Neural progenitor cell (in vitro differentiated cells): ENCODE measurements at regions not wholly inside any gene's neighbourhood (a gene's known extent, or its start where the extent isn't known, plus 50 kb on each side); places are given as distances from the start of the nearest gene placed in this dataset.
A peak's percentile ranks its signal among the peaks of the same experiment; 100 is the strongest.

ENCODE experiments used
- DNase-seq: peaks from one replicate; pipeline ENCODE4 v3.0.0-alpha.2; 2016; ENCODE audit warnings: low spot score
- H2AFZ ChIP-seq: fragments of 200-600 bp; sonication (generic); replicated peaks from 2 replicates; pipeline ENCODE4 v1.6.1; 2016; ENCODE audit warnings: antibody characterized with exemption
- H3F3A ChIP-seq: fragments of 200-600 bp; sonication (generic); 2 replicates; pipeline ENCODE4 v1.6.1; 2016; ENCODE audit warnings: antibody characterized with exemption, low read depth
- H3K27ac ChIP-seq: fragments of 200-600 bp; sonication (generic); 2 replicates; pipeline ENCODE4 v1.5.1; 2016; ENCODE audit warnings: mild to moderate bottlenecking
- H3K27me3 ChIP-seq: fragments of 200-600 bp; sonication (generic); 2 replicates; pipeline ENCODE4 v1.6.1; 2016; ENCODE audit warnings: mild to moderate bottlenecking, moderate library complexity
- H3K36me3 ChIP-seq: fragments of 200-600 bp; sonication (generic); 2 replicates; pipeline ENCODE4 v1.5.1; 2016
- H3K4me1 ChIP-seq: fragments of 200-600 bp; sonication (generic); 2 replicates; pipeline ENCODE4 v1.6.1; 2016; ENCODE audit warnings: mixed run types
- H3K4me2 ChIP-seq: fragments of 200-600 bp; sonication (generic); 2 replicates; pipeline ENCODE4 v1.6.1; 2016
- H3K4me3 ChIP-seq: fragments of 200-600 bp; sonication (generic); 2 replicates; pipeline ENCODE4 v1.5.1; 2016
- H3K79me2 ChIP-seq: fragments of 200-600 bp; sonication (generic); 2 replicates; pipeline ENCODE4 v1.6.1; 2016; ENCODE audit warnings: low read depth
- H3K9ac ChIP-seq: fragments of 200-600 bp; sonication (generic); 2 replicates; pipeline ENCODE4 v1.6.1; 2016
- H3K9me3 ChIP-seq: fragments of 200-600 bp; sonication (generic); 2 replicates; pipeline ENCODE4 v1.5.1; 2016; ENCODE audit warnings: low read depth
- H4K20me1 ChIP-seq: fragments of 200-600 bp; sonication (generic); 2 replicates; pipeline ENCODE4 v1.6.1; 2016; ENCODE audit warnings: low read depth
- H3K27ac Mint-ChIP-seq: 3 replicates; pipeline ENCODE4 v1.8.0; 2021; ENCODE audit warnings: mixed read lengths
- H3K27me3 Mint-ChIP-seq: 2 replicates; pipeline ENCODE4 v1.8.0; 2022; ENCODE audit warnings: low read depth, mild to moderate bottlenecking, inconsistent platforms, moderate library complexity, mixed read lengths; ENCODE audit not compliant: insufficient read depth
- H3K36me3 Mint-ChIP-seq: 3 replicates; pipeline ENCODE4 v1.8.0; 2021; ENCODE audit warnings: mixed read lengths
- H3K4me1 Mint-ChIP-seq: 3 replicates; pipeline ENCODE4 v1.8.0; 2021; ENCODE audit warnings: mixed read lengths
- H3K4me3 Mint-ChIP-seq: 3 replicates; pipeline ENCODE4 v1.8.0; 2021; ENCODE audit warnings: mild to moderate bottlenecking, moderate library complexity, mixed read lengths
- H3K9me3 Mint-ChIP-seq: 3 replicates; pipeline ENCODE4 v1.8.0; 2020; ENCODE audit warnings: mixed read lengths
- CTCF ChIP-seq: fragments of 200-600 bp; sonication (generic); IDR thresholded peaks from 2 replicates; pipeline ENCODE4 v1.5.1; 2017; ENCODE audit warnings: antibody characterized with exemption, mild to moderate bottlenecking
- EZH2 ChIP-seq: fragments of 200-600 bp; sonication (generic); IDR thresholded peaks from 2 replicates; pipeline ENCODE4 v1.6.1; 2017; ENCODE audit warnings: antibody characterized with exemption, mild to moderate bottlenecking, moderate library complexity
- EZH2phosphoT487 ChIP-seq: fragments of 200-600 bp; sonication (generic); IDR thresholded peaks from 2 replicates; pipeline ENCODE4 v1.6.1; 2017; ENCODE audit warnings: antibody characterized with exemption

GRCh38 chr1:208430220-208430619, 186.0 kb upstream of the PLXNA2 start:
- Histone ChIP-seq H3K9me3 (no peaks in the 10 kb centered on the region), H3F3A (peaks cover 20% of the 10 kb centered on the region), H3K4me2 (no peak overlapping the region), H3K9ac (no peak overlapping the region), H3K27ac (no peak overlapping the region), H3K27me3 (no peaks in the 10 kb centered on the region), H3K4me3 (no peak overlapping the region), H3K4me1 (peaks cover 40% of the 10 kb centered on the region), H2AFZ (no peak overlapping the region), H3K79me2 (no peaks in the 10 kb centered on the region), H3K36me3 (no peaks in the 10 kb centered on the region), H4K20me1 (no peaks in the 10 kb centered on the region)
- Mint-ChIP-seq H3K27ac (peak overlapping the region; percentile 67), H3K4me3 (no peak overlapping the region), H3K4me1 (peaks cover 33% of the 10 kb centered on the region), H3K36me3 (no peaks in the 10 kb centered on the region), H3K9me3 (no peaks in the 10 kb centered on the region), H3K27me3 (peaks cover 3% of the 10 kb centered on the region)
- TF ChIP-seq EZH2 (no peak), CTCF (no peak), EZH2phosphoT487 (no peak)
- DNase-seq: no peak

- Histone ChIP-seq H3K4me2 (no peak overlapping the region), H2AFZ (no peak overlapping the region), H3K9ac (no peak overlapping the region), H3K4me3 (no peak overlapping the region), H3K4me1 (peaks cover 43% of the 10 kb centered on the region), H3F3A (peaks cover 20% of the 10 kb centered on the region), H3K79me2 (no peaks in the 10 kb centered on the region), H3K27me3 (no peaks in the 10 kb centered on the region), H3K9me3 (no peaks in the 10 kb centered on the region), H3K36me3 (no peaks in the 10 kb centered on the region), H3K27ac (no peak overlapping the region), H4K20me1 (no peaks in the 10 kb centered on the region)
- no peak for DNase-seq
- H3K4me1 Mint-ChIP-seq: peaks cover 33% of the 10 kb centered on the region
- H3K27ac Mint-ChIP-seq: no peak overlapping the region
- no peaks in the 10 kb centered on the region for H3K36me3 Mint-ChIP-seq
- TF ChIP-seq CTCF: no peak
- no peak for TF ChIP-seq EZH2phosphoT487
- no peak for TF ChIP-seq EZH2
- no peaks in the 10 kb centered on the region for H3K9me3 Mint-ChIP-seq
- H3K4me3 Mint-ChIP-seq: no peak overlapping the region
- H3K27me3 Mint-ChIP-seq: peaks cover 3% of the 10 kb centered on the region
Measured at GRCh38 chr1:208431721-208432120, 187.5 kb upstream of the PLXNA2 start.

- H3K27me3 Mint-ChIP-seq: peaks cover 3% of the 10 kb centered on the region
Measured at GRCh38 chr1:208432346-208432745, 188.2 kb upstream of the PLXNA2 start.

More at GRCh38 chr1:208432346-208432745, 188.2 kb upstream of the PLXNA2 start:
- no peak overlapping the region for H3K9ac ChIP-seq
- H3K4me2 ChIP-seq: peak overlapping the region; percentile 33
- H3K79me2 ChIP-seq: no peaks in the 10 kb centered on the region
- H3K27ac ChIP-seq: no peak overlapping the region
- no peaks in the 10 kb centered on the region for H3K9me3 ChIP-seq
- H3K4me1 ChIP-seq: peaks cover 43% of the 10 kb centered on the region
- H3K4me1 Mint-ChIP-seq: peaks cover 33% of the 10 kb centered on the region
- H3K4me3 Mint-ChIP-seq: no peak overlapping the region
- no peak overlapping the region for H3K27ac Mint-ChIP-seq
- TF ChIP-seq CTCF (no peak), EZH2 (no peak), EZH2phosphoT487 (no peak)
- H3K36me3 ChIP-seq: no peaks in the 10 kb centered on the region
- no peaks in the 10 kb centered on the region for H3K9me3 Mint-ChIP-seq
- no peaks in the 10 kb centered on the region for H3K36me3 Mint-ChIP-seq
- no peaks in the 10 kb centered on the region for H3K27me3 ChIP-seq
- peak; percentile 51 for DNase-seq
- peaks cover 20% of the 10 kb centered on the region for H3F3A ChIP-seq
- no peak overlapping the region for H2AFZ ChIP-seq
- H4K20me1 ChIP-seq: no peaks in the 10 kb centered on the region
- H3K4me3 ChIP-seq: no peak overlapping the region
